Cardiac muscle cell (in vitro differentiated cells and primary cell): ENCODE measurements at regions not wholly inside any gene's neighbourhood (a gene's known extent, or its start where the extent isn't known, plus 50 kb on each side); places are given as distances from the start of the nearest gene placed in this dataset.

Experiments
- DNase-seq, 2 donors: peaks; one replicate each; pipeline versions ENCODE4 v3.0.0 to v3.0.0-alpha.2; 2010 to 2017; ENCODE audit warnings: low read depth in 1 of 2, low spot score in 1 of 2
- H3K27ac ChIP-seq: fragments of 200-600 bp; sonication (generic); 2 replicates; pipeline ENCODE4 v1.5.1; 2016
- H3K27me3 ChIP-seq: fragments of 200-600 bp; sonication (generic); 2 replicates; pipeline ENCODE4 v1.6.0; 2016; ENCODE audit warnings: control low read depth
- H3K36me3 ChIP-seq: fragments of 200-600 bp; sonication (generic); 2 replicates; pipeline ENCODE4 v1.5.1; 2016; ENCODE audit warnings: control low read depth
- H3K4me1 ChIP-seq: fragments of 200-600 bp; sonication (generic); 2 replicates; pipeline ENCODE4 v1.8.1; 2017; ENCODE audit warnings: low read depth, mild to moderate bottlenecking, mixed run types
- H3K4me3 ChIP-seq: fragments of 200-600 bp; sonication (generic); 2 replicates; pipeline ENCODE4 v1.5.1; 2016; ENCODE audit warnings: mild to moderate bottlenecking
- H3K9me3 ChIP-seq: fragments of 200-600 bp; sonication (generic); 2 replicates; pipeline ENCODE4 v1.5.1; 2017; ENCODE audit warnings: low read depth, mild to moderate bottlenecking, control low read depth
- CTCF ChIP-seq: IDR thresholded peaks from 2 replicates; pipeline ENCODE4 v1.5.1; 2012; ENCODE audit warnings: low read depth, mild to moderate bottlenecking, low read length

GRCh38 chr12:92524489-92524888 lies 178.3 kb upstream of the PLEKHG7 start:
- TF ChIP-seq CTCF: no peak

GRCh38 chr12:92520511-92520910 lies 182.3 kb upstream of the PLEKHG7 start:
- DNase-seq: no peak
- Histone ChIP-seq H3K36me3 (no peaks in the 10 kb centered on the region), H3K4me1 (peaks cover 4% of the 10 kb centered on the region), H3K27ac (no peak overlapping the region), H3K27me3 (no peaks in the 10 kb centered on the region), H3K4me3 (no peak overlapping the region), H3K9me3 (no peaks in the 10 kb centered on the region)
- no peak for TF ChIP-seq CTCF

More at GRCh38 chr12:92524489-92524888, 178.3 kb upstream of the PLEKHG7 start:
- H3K36me3 ChIP-seq: no peaks in the 10 kb centered on the region
- no peak overlapping the region for H3K4me3 ChIP-seq
- no peak overlapping the region for H3K27ac ChIP-seq
- no peaks in the 10 kb centered on the region for H3K27me3 ChIP-seq
- no peak for DNase-seq
- no peaks in the 10 kb centered on the region for H3K4me1 ChIP-seq
- no peaks in the 10 kb centered on the region for H3K9me3 ChIP-seq

GRCh38 chr12:92519284-92519683 lies 183.5 kb upstream of the PLEKHG7 start:
- no peaks in the 10 kb centered on the region for H3K9me3 ChIP-seq
- no peak overlapping the region for H3K4me3 ChIP-seq
- no peaks in the 10 kb centered on the region for H3K36me3 ChIP-seq
- no peak for TF ChIP-seq CTCF
- DNase-seq: no peak
- peaks cover 4% of the 10 kb centered on the region for H3K4me1 ChIP-seq
- no peak overlapping the region for H3K27ac ChIP-seq
- H3K27me3 ChIP-seq: no peaks in the 10 kb centered on the region

- TF ChIP-seq CTCF: no peak
- peaks cover 4% of the 10 kb centered on the region for H3K4me1 ChIP-seq
- H3K36me3 ChIP-seq: no peaks in the 10 kb centered on the region
- no peak for DNase-seq
- no peak overlapping the region for H3K4me3 ChIP-seq
- no peaks in the 10 kb centered on the region for H3K27me3 ChIP-seq
- H3K27ac ChIP-seq: no peak overlapping the region
- H3K9me3 ChIP-seq: no peaks in the 10 kb centered on the region
Observed at GRCh38 chr12:92518071-92518470, 184.7 kb upstream of the PLEKHG7 start.

GRCh38 chr12:92516277-92516600 lies 186.6 kb upstream of the PLEKHG7 start:
- Histone ChIP-seq H3K27ac (no peak overlapping the region), H3K9me3 (no peaks in the 10 kb centered on the region), H3K27me3 (no peaks in the 10 kb centered on the region), H3K36me3 (no peaks in the 10 kb centered on the region), H3K4me1 (peaks cover 4% of the 10 kb centered on the region), H3K4me3 (no peak overlapping the region)
- no peak for DNase-seq
- no peak for TF ChIP-seq CTCF

GRCh38 chr12:92513231-92513730 lies 189.5 kb upstream of the PLEKHG7 start:
- Histone ChIP-seq H3K36me3 (no peaks in the 10 kb centered on the region), H3K27me3 (no peaks in the 10 kb centered on the region), H3K27ac (no peak overlapping the region), H3K4me1 (peaks cover 4% of the 10 kb centered on the region), H3K4me3 (no peak overlapping the region), H3K9me3 (no peaks in the 10 kb centered on the region)
- TF ChIP-seq CTCF: no peak
- no peak for DNase-seq
